Stimulated activated CD8-positive, alpha-beta memory T cell treated with anti-CD3 and anti-CD28 coated beads, Interleukin-4, amount 100 ng/mL, for 48 hours (primary cell): ENCODE measurements at regions not wholly inside any gene's neighbourhood (a gene's known extent, or its start where the extent isn't known, plus 50 kb on each side); places are given as distances from the start of the nearest gene placed in this dataset.
"Not testable (repeated sequence)": the region's sequence is repeated elsewhere in the genome, so short reads cannot be mapped to it uniquely, and the experiment has no call there.

Source experiments
- DNase-seq: peaks from one replicate; pipeline ENCODE4 v3.0.0-alpha.2; 2020

GRCh38 chr4:135429528-135429927, 1227.9 kb upstream of the PABPC4L start:
- no peak for DNase-seq

GRCh38 chr4:135418353-135418752, 1216.8 kb upstream of the PABPC4L start:
- no peak for DNase-seq

- DNase-seq: no peak
Measured at GRCh38 chr4:135412213-135412612, 1210.6 kb upstream of the PABPC4L start.

DNA sequence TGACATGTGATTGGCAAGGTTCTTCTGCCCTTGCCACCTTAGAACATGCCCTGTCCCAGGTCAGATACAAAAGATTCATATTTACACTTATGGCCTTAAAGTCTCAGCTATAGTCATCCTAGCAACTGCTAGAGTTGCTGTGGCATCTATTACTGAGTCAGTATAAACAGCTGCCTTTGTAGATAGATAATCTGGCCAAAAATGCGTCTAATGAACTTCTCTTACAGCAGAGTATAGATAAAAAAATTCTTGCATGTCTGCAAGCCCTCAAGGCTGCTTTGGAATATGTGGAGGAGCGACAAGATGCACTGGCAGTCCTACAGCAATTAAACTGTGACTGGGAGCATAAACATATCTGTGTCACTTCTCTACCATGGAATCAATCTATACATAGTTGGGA, 1209.7 kb upstream of the PABPC4L start:
- DNase-seq: no peak

GRCh38 chr4:135409261-135409660, 1207.7 kb upstream of the PABPC4L start:
- DNase-seq: not testable (repeated sequence)

GRCh38 chr4:135408109-135408508, 1206.5 kb upstream of the PABPC4L start:
- DNase-seq: no peak

DNA sequence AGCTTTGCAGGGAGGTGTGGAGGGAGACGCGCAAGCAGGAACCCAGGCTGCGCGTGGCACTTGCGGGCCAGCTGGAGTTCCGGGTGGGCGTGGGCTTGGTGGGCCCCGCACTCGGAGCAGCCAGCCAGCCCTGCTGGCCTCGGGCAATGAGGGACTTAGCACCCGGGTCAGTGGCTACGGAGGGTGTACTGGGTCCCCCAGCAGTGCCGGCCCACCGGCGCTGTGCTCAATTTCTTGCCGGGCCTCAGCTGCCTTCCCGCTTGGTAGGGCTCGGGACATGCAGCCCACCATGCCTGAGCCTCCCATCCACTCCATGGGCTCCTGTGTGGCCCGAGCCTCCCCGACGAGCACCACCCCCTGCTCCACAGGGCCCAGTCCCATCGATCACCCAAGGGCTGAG, 1205.0 kb upstream of the PABPC4L start:
- not testable (repeated sequence) for DNase-seq

- no peak for DNase-seq
Measured at GRCh38 chr4:135385830-135386581, 1184.4 kb upstream of the PABPC4L start.

- no peak for DNase-seq
Measured at GRCh38 chr4:135383356-135384288, 1182.0 kb upstream of the PABPC4L start.

GRCh38 chr4:135382280-135382959, 1180.8 kb upstream of the PABPC4L start:
- no peak for DNase-seq

GRCh38 chr4:135372131-135372530, 1170.5 kb upstream of the PABPC4L start:
- DNase-seq: no peak

DNA sequence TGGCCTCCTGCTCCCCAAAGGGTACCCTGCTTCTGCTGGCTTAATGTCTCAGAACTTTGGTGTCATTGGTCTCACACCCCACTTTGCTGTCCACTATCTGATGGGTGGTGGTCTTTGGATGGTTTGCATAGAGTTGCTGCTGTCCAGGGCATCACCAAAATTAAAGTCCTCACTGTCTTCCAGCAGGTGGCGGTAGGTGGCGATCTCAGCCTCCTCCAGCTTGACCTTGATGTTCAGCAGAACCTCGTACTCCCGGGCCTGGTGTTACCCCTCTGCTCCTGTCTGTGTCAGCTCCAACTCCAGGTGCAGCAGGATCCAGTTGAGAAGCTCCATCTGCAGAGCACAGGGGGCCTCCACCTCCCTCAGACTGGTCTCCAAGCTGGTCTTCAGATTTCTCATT, 1169.5 kb upstream of the PABPC4L start:
- DNase-seq: peak; percentile 24

GRCh38 chr4:135368831-135369230, 1167.2 kb upstream of the PABPC4L start:
- no peak for DNase-seq

- DNase-seq: no peak
Measured at GRCh38 chr4:135365065-135365464, 1163.5 kb upstream of the PABPC4L start.

- DNase-seq: no peak
Measured at GRCh38 chr4:135359128-135359527, 1157.5 kb upstream of the PABPC4L start.

- no peak for DNase-seq
Measured at GRCh38 chr4:135357091-135357490, 1155.5 kb upstream of the PABPC4L start.

DNA sequence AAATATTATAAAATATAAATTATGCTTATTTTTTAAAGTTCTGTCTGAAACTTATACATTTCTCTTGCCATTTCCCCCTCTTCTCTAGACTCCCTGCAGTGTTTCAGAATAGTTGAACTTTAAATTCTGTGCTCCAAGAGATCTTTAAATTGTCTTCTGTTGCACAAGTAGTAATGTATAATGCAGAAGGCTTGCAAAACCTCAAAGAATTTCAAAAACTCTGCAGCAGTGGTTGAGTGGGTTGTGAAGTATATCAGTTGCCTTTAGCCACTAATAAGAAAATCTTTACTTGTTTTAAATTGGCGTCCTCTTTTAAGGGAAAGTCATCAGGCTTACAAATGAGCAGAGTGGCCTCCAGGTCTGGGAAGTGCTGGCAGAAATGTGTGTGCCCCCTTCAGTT, 1153.3 kb upstream of the PABPC4L start:
- DNase-seq: no peak

- DNase-seq: no peak
Measured at GRCh38 chr4:135353008-135353407, 1151.4 kb upstream of the PABPC4L start.

DNA sequence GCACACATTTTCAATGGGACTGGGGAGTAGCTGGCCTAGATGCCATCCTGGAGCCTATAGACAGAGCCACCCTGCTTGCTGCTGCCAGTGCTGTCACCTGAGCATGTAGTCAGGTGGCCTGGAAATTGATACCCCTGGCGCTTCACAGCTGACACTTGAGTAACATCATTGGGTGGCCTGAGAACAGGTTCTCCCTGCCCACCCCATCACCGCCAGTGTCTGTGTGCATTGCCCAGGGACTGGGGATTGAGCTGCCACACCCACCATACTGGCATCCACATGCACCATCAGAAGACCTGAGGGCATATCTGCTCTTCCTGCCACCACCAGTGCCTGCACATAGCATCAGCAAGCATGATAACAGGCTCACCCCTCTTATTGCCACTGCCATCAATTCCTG, 1142.9 kb upstream of the PABPC4L start:
- DNase-seq: no peak

DNA sequence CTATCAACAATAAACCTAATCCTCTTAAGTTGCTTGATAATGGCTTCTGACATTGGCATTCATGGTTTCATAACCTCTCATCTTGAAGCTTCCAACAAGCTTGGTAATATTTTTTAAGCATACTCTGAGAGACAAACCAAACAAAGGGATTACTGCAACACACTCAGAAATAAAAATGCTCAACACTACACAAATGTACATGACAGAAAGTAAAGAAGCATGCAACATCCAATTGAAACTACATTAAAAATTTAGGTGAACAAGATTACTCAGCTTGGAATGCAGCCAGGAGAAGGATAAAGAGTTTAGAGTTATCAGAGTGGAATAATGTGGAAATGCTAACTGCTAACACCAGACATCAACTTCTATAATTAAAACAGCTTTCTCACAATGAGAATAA, 1136.6 kb upstream of the PABPC4L start:
- no peak for DNase-seq

DNA sequence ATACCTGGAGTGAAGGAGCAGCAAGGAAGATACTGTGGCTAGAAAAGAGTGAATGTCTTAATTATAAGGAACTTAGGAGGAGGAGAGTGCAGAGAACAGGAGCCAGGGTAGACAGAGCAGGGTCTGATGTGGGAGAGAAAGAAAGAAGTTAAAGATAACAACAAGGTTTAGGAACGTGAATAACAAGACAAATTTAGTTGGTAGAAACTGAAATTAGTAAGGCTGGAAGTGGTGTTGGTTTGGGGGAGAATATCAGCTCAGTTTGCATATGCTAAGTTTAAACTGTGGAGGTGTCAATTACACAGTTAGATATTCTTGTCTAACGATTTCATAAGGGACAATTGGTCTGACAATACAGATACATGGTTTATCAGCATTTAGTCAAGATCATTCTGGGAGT, 1123.7 kb upstream of the PABPC4L start:
- DNase-seq: no peak

GRCh38 chr4:135319685-135320084, 1118.1 kb upstream of the PABPC4L start:
- no peak for DNase-seq

DNA sequence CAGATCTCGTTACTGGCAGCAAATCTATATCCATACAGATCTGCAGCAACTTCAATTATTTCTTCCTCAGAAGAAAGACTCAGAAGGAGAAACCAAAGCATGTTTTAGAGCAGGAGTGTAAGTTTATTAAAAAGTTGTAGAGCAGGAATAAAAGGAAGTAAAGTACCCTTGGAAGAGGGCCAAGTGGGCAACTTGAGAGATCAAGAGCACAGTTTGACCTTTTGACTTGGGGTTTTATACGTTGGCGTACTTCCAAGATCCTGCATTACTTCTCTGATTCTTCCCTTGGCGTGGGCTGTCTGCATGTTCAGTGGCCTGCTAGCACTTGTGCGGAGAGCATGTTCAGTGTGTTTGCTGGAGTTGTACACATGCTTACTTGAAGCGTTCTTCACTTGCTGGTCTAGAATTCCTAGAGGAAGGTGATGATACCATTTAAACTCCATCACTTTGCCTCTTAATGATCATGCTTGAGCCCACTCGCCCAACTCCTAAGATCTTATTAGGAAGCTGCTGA, 1114.7 kb upstream of the PABPC4L start:
- DNase-seq: no peak
